ENCODE measurements at regions not wholly inside any gene's neighbourhood (a gene's known extent, or its start where the extent isn't known, plus 50 kb on each side); places are given as distances from the start of the nearest gene placed in this dataset.
"Not testable (repeated sequence)": the region's sequence is repeated elsewhere in the genome, so short reads cannot be mapped to it uniquely, and the experiment has no call there.

DNA sequence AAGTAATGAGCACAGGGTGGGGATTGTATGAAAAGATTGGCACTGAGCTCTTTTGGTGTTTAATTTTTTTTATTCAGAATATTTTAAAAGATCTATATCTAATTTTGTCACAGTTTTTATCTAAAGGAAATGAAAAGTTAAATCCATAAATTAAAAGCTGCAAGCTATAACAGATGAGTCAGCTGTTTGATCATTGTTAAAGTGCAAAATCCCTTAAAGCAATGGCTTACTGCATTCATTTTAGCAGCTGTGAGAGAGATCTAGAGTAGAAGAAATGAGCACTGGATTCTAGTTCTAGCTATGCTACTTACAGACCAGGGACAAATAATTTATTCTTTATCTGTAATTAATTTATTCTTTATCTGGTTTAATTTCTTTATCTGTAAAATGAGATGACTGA is 245.9 kb downstream of the CD109 start:
- no peak for TF ChIP-seq ZFX (IDR thresholded peaks at IDR 0.05)
- TF ChIP-seq, protein P1, sequence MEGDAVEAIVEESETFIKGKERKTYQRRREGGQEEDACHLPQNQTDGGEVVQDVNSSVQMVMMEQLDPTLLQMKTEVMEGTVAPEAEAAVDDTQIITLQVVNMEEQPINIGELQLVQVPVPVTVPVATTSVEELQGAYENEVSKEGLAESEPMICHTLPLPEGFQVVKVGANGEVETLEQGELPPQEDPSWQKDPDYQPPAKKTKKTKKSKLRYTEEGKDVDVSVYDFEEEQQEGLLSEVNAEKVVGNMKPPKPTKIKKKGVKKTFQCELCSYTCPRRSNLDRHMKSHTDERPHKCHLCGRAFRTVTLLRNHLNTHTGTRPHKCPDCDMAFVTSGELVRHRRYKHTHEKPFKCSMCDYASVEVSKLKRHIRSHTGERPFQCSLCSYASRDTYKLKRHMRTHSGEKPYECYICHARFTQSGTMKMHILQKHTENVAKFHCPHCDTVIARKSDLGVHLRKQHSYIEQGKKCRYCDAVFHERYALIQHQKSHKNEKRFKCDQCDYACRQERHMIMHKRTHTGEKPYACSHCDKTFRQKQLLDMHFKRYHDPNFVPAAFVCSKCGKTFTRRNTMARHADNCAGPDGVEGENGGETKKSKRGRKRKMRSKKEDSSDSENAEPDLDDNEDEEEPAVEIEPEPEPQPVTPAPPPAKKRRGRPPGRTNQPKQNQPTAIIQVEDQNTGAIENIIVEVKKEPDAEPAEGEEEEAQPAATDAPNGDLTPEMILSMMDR (conservative IDR thresholded peaks at IDR 0.05), result no peak
- no peak overlapping the region for H3K27ac ChIP-seq

DNA sequence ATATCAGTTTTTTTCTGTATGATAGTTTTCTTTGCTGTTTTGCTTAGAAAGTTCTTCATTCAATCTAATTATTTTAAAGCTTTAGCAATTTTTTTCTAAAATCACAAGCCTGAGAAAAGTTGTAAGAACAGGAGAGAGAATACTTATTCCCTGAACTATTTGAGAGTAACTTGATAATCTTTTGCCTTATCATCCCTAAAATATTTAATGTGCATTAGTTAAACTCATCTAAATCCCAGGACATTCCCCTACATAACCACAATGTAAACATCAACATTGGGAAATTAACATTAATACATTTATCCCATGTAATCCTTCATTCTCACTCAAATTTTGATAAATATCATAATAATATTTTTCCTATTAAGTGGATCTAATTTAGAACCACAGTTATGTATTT is 241.8 kb downstream of the CD109 start:
- TF ChIP-seq, protein P1 (conservative IDR thresholded peaks at IDR 0.05), result no peak
- no peak for TF ChIP-seq ZFX (IDR thresholded peaks at IDR 0.05)

DNA sequence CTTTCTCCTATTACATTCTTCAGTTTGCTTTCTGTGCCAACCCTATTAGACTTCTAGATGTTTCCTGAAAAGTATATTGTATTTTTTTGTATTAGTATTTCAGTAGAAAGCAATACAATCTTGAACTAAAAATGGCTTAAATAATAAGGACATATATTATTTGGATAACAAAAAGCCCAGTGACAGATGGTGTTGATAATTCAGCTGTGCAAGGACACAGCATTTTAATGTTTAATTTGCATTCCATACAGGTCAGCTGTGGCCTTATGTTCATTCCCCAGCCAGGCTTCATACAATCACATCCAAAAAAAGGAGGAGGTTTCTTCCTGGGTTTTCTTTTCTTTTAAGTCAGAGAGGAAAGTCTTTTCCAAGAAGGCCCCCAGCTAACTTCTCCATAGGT is 236.9 kb downstream of the CD109 start:
- TF ChIP-seq, protein P1 (conservative IDR thresholded peaks at IDR 0.05), result no peak
- TF ChIP-seq ZFX (IDR thresholded peaks at IDR 0.05), result no peak
- no peak overlapping the region for H3K27ac ChIP-seq

More for the DNA sequence above, 241.8 kb downstream of the CD109 start:
- no peak overlapping the region for H3K27ac ChIP-seq

DNA sequence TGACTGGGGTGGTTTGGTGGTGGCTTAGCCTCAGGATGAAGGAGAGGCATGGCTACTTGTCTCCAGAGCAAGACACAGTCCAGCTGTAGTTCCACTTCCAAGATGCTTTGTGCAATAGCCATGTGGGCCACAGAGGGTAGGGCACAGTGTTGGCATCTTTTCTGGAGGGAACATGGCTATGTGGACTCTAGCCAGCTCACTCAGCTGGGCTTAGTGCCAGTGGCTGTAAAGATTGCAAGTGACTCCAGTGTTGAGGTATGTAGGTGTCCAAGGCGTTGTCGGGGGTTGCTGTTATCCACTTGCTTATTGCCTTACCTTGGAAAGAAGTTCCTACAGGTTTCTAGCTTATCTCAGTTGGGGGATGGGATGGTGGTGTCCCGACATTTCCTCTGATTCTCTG is 233.4 kb downstream of the CD109 start:
- no peak overlapping the region for H3K27ac ChIP-seq
- no peak for TF ChIP-seq ZFX (IDR thresholded peaks at IDR 0.05)
- TF ChIP-seq, protein P1 (conservative IDR thresholded peaks at IDR 0.05), result no peak

DNA sequence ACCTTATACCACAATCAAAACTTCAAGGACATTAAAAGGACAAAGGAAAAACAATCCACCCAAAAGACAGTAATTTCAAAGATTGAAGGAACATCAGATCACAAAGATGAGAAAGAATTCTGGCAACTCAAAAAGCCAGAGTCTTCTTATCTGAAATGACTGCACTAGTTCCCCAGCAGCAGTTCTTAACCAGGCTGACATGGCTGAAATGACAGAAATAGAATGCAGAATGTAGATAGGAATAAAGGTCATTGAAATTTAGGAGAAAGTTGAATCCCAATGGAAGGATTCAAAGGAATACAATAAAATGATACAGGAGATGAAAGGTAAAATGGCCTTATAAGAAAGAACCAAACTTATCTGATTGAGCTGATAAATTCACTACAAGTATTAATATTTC is 231.4 kb downstream of the CD109 start:
- no peak overlapping the region for H3K27ac ChIP-seq
- TF ChIP-seq ZFX (IDR thresholded peaks at IDR 0.05), result no peak
- TF ChIP-seq, protein P1 (conservative IDR thresholded peaks at IDR 0.05), result no peak

DNA sequence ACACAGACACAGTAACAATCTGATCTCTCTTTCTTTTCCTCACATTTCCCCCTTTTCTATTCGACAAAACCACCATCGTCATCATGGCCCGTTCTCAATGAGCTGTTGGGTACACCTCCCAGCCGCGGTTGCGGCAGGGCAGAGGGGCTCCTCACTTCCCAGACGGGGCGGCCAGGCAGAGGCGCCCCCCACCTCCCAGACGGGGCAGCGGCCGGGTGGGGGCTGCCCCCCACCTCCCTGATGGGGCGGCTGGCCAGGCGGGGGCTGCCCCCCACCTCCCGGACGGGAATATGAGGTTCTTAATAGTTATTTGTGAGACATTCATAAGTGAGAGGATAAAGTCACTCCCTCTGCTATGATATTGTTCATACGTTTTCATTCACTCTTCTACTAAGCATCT is 229.7 kb downstream of the CD109 start:
- H3K27ac ChIP-seq, result not testable (repeated sequence)

DNA sequence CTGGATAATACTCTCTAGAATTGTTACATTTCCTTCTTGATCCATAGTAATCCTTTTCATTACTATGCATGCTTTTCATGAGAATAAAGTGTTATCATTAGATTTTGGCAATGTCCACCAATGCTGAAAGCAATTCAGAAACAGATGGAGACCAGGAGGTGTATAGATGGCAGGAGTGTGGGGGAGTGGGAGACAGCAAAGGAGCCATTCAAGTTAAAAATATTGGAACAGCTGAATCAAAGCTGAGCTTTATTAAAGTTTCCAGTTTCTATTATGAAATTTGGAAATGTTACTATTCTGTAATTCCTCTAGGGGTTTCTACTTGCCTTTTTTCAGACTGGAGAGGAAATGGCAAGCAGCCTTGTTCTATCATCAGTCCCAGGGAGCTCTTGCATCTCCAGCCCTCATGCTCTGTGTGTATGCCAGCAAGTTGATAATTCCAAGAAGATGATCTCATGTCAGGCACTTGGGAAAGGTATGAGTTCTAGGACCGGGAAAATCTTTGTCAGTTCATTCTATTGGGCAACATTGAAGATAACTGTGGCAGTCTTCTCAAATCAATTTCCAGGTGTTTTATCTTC is 228.0 kb downstream of the CD109 start:
- TF ChIP-seq ZFX (IDR thresholded peaks at IDR 0.05), result no peak
- TF ChIP-seq, protein P1 (conservative IDR thresholded peaks at IDR 0.05), result no peak
- no peak overlapping the region for H3K27ac ChIP-seq

DNA sequence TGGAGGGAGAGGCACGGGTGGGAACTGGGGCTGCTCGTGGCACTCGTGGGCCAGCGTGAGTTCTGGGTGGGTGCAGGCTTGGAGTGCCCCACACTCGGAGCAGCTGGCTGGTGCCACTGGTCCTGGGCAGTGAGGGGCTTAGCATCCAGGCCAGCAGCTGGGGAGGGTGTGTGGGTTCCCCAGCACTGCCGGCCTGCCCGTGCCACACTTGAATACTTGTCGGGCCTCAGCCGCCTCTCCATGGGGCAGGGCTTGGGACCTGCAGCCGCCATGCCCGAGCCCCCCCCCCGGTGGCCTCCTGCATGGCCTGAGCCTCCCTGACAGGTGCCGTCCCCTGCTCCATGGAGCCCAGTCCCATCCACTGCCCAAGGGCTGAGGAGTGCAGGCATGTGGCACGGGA is 207.2 kb downstream of the CD109 start:
- no peak for TF ChIP-seq ZFX (IDR thresholded peaks at IDR 0.05)
- H3K27ac ChIP-seq, result no peak overlapping the region
